Calu3 (cell line): ENCODE measurements at regions not wholly inside any gene's neighbourhood (a gene's known extent, or its start where the extent isn't known, plus 50 kb on each side); places are given as distances from the start of the nearest gene placed in this dataset.
A peak's percentile ranks its signal among the peaks of the same experiment; 100 is the strongest.

ENCODE experiments used
- BruUV-seq: library from RNA; stranded (reverse); fragments of 400-500 nt; replicated peaks from 2 replicates; lab custom pipeline; 2021; lab: Mats Ljungman, UMichigan
- CTCF ChIA-PET: fragments of 300-600 bp; sonication (Branson Sonifier 250); formaldehyde crosslinking; loops from one replicate; lab custom pipeline; 2022; ENCODE audit warnings: antibody characterized with exemption; lab: Charles Lee
- DNase-seq: peaks from one replicate; pipeline ENCODE4 v3.0.0; 2022
- H3K27ac Mint-ChIP-seq: one replicate; pipeline ENCODE4 v1.8.0; 2022; ENCODE audit warnings: mixed read lengths; ENCODE audit not compliant: unreplicated experiment
- H3K27me3 Mint-ChIP-seq: one replicate; pipeline ENCODE4 v1.8.0; 2022; ENCODE audit warnings: mixed read lengths; ENCODE audit not compliant: unreplicated experiment
- H3K36me3 Mint-ChIP-seq: one replicate; pipeline ENCODE4 v1.8.0; 2022; ENCODE audit warnings: mild to moderate bottlenecking, moderate library complexity, mixed read lengths; ENCODE audit not compliant: insufficient read depth, unreplicated experiment
- H3K4me1 Mint-ChIP-seq: one replicate; pipeline ENCODE4 v1.8.0; 2022; ENCODE audit warnings: mild to moderate bottlenecking, low read depth, mixed read lengths; ENCODE audit not compliant: unreplicated experiment
- H3K4me3 Mint-ChIP-seq: one replicate; pipeline ENCODE4 v1.8.0; 2022; ENCODE audit warnings: mild to moderate bottlenecking, low read depth, moderate library complexity, mixed read lengths; ENCODE audit not compliant: unreplicated experiment
- H3K9me3 Mint-ChIP-seq: one replicate; pipeline ENCODE4 v1.8.0; 2022; ENCODE audit warnings: low read depth, mixed read lengths; ENCODE audit not compliant: unreplicated experiment
- CTCF ChIP-seq: fragments of 200-600 bp; IDR thresholded peaks from one replicate; pipeline ENCODE4 v1.8.0; 2022; ENCODE audit warnings: antibody characterized with exemption; ENCODE audit not compliant: unreplicated experiment
- intact Hi-C: fragments of 100-400 bp; cut with micrococcal nuclease; formaldehyde crosslinking; loops from one replicate; pipeline ENCODE4 v1.10.0; 2022; ENCODE audit not compliant: unreplicated experiment

DNA sequence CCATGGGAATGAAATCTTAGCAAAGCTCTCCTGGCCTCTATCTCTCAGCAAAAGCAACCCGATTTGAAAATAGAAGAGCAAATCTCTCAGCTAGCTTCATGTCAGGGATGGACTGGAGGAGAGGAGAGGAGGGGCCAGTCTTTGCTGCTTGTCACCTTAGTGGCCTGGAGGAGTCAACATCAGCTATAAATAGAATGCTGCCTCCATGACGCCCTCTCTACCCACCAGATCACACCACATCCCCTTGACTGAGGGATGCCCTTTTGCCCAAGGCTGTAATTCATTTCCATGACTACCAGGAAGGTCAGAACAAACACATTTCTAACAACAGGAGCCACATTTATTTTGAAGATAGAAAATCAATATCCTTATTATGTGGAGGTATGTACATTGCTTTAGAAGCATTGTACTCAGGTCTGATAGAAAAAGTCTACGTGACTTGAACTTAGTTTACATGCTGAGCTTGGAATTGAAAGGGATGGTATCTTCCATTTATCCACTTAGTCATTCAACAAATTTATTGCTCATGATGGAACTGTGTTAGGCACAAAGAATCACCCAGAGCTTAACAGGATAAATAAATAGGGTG lies 92.4 kb upstream of the LIFR start:
- CTCF ChIA-PET = interaction anchor here (0.6 to 1.2 kb wide), 6 partner anchors 9 to 938 kb away, joined by 3 to 5 read pairs (median 3); no protein-coding TSS in a partner anchor

DNA sequence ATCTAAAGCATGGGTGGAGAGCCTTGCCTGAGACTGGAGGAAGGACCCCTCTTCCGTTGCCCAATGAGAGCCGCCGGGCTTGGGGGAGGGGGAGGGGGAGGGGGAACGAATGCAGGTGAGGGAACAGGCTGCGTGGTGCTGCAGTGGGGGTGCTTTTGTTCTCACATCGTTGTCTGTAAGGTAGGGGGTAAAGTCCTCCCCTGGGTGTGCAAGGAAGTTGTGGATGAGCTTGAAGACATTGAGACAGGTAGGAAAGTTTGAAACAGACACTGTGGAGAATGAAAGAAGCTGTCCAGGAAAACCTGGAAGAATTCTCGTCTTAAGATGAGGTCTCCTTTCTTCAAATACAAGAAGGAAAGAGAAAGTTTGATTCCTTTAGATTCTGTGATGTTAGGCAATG lies 94.1 kb upstream of the LIFR start:
- peaks cover 32% of the 10 kb centered on the region for H3K4me1 Mint-ChIP-seq
- no peak for TF ChIP-seq CTCF
- no peaks in the 10 kb centered on the region for H3K9me3 Mint-ChIP-seq
- intact Hi-C loops = no loop called here
- BruUV-seq = no TSS peak
- peak overlapping the region; percentile 68 for H3K4me3 Mint-ChIP-seq
- H3K27me3 Mint-ChIP-seq = no peaks in the 10 kb centered on the region
- peaks cover 6% of the 10 kb centered on the region for H3K36me3 Mint-ChIP-seq
- H3K27ac Mint-ChIP-seq = peak overlapping the region; percentile 86
- CTCF ChIA-PET = interaction anchor here (0.9 kb wide), 2 partner anchors 10 to 209 kb away, joined by 3 read pairs; no protein-coding TSS in a partner anchor
- no peak for DNase-seq

More for the DNA sequence above, 92.4 kb upstream of the LIFR start:
- no peak for TF ChIP-seq CTCF
- DNase-seq = peak; percentile 53
- Mint-ChIP-seq H3K9me3 (no peaks in the 10 kb centered on the region), H3K27ac (peak overlapping the region; percentile 86), H3K27me3 (no peaks in the 10 kb centered on the region), H3K4me3 (no peak overlapping the region), H3K4me1 (peaks cover 32% of the 10 kb centered on the region), H3K36me3 (peaks cover 6% of the 10 kb centered on the region)
- intact Hi-C loops = no loop called here
- no TSS peak for BruUV-seq

GRCh38 chr5:38650946-38651345 lies 94.5 kb upstream of the LIFR start:
- CTCF ChIA-PET = interaction anchor here (0.5 to 0.9 kb wide), 3 partner anchors 9 to 209 kb away, joined by 3 read pairs; no protein-coding TSS in a partner anchor
- intact Hi-C loops = no loop called here
- DNase-seq = no peak
- Mint-ChIP-seq H3K27ac (peak overlapping the region; percentile 86), H3K27me3 (no peaks in the 10 kb centered on the region), H3K36me3 (peaks cover 6% of the 10 kb centered on the region), H3K9me3 (no peaks in the 10 kb centered on the region), H3K4me3 (peak overlapping the region; percentile 68), H3K4me1 (peaks cover 32% of the 10 kb centered on the region)
- BruUV-seq = no TSS peak
- TF ChIP-seq CTCF = no peak

- Mint-ChIP-seq H3K4me3 (no peak overlapping the region), H3K27ac (no peak overlapping the region), H3K36me3 (peaks cover 6% of the 10 kb centered on the region), H3K27me3 (no peaks in the 10 kb centered on the region), H3K9me3 (no peaks in the 10 kb centered on the region), H3K4me1 (peaks cover 32% of the 10 kb centered on the region)
- CTCF ChIA-PET = interaction anchor here (1.5 kb wide), 1 partner anchor 37 kb away, joined by 3 read pairs; no protein-coding TSS in a partner anchor
- TF ChIP-seq CTCF = no peak
- no peak for DNase-seq
- no TSS peak for BruUV-seq
- intact Hi-C loops = no loop called here
These were observed 95.4 kb upstream of the LIFR start for GRCh38 chr5:38651806-38652205.
